Heart left ventricle (tissue), 16 donors: ENCODE measurements at regions not wholly inside any gene's neighbourhood (a gene's known extent, or its start where the extent isn't known, plus 50 kb on each side); places are given as distances from the start of the nearest gene placed in this dataset.

Source experiments
- ATAC-seq, 4 donors: fragments of 200-7000 bp; cut with Tn5 transposase; one replicate each; pipeline ENCODE4 v1.9.1; 2020 to 2022; ENCODE audit warnings: moderate library complexity in 4 of 4, mild to moderate bottlenecking in 3 of 4, moderate number of reproducible peaks in 1 of 4
- DNase-seq, 5 donors: peaks; one replicate each; pipeline ENCODE4 v3.0.0-alpha.2; 2020
- H3K27ac ChIP-seq, 12 donors: fragments of 200-600 bp; sonication (generic) in 4 of 12; one replicate each; pipeline versions ENCODE4 v1.5.0 to v1.8.0; 2016 to 2022; ENCODE audit warnings: mild to moderate bottlenecking in 2 of 12
- H3K27me3 ChIP-seq, 9 donors: fragments of 200-600 bp; sonication (generic) in 2 of 9; one replicate each; pipeline versions ENCODE4 v1.5.1 to v1.8.0; 2016 to 2022; ENCODE audit warnings: mild to moderate bottlenecking in 3 of 9
- H3K36me3 ChIP-seq, 9 donors: fragments of 200-600 bp; sonication (generic) in 2 of 9; one replicate each; pipeline versions ENCODE4 v1.5.0 to v1.8.0; 2018 to 2022; ENCODE audit warnings: mild to moderate bottlenecking in 2 of 9
- H3K4me1 ChIP-seq, 12 donors: fragments of 200-600 bp; sonication (generic) in 4 of 12; one replicate each; pipeline versions ENCODE4 v1.5.0 to v1.8.0; 2016 to 2022; ENCODE audit warnings: mild to moderate bottlenecking in 3 of 12
- H3K4me3 ChIP-seq, 12 donors: fragments of 200-600 bp; sonication (generic) in 4 of 12; one replicate each; pipeline versions ENCODE4 v1.5.0 to v1.8.0; 2017 to 2022; ENCODE audit warnings: mild to moderate bottlenecking in 9 of 12, moderate library complexity in 4 of 12
- H3K9me3 ChIP-seq, 12 donors: fragments of 200-600 bp; sonication (generic) in 4 of 12; one replicate each; pipeline versions ENCODE4 v1.5.0 to v1.8.0; 2016 to 2022; ENCODE audit warnings: mild to moderate bottlenecking in 1 of 12
- POLR2A ChIP-seq, 2 donors: fragments of 450-650 bp; IDR thresholded peaks; one replicate each; pipeline ENCODE4 v1.6.1; 2017; ENCODE audit warnings: antibody characterized with exemption in 2 of 2, mild to moderate bottlenecking in 2 of 2, moderate library complexity in 2 of 2
- WGBS, 4 donors: extraction: QIAGEN DNeasy Blood & Tissue Kit in 2 of 4; methylation state at CpG; one replicate each; pipeline versions ENCODE4 v1.1.5 to v1.1.7; 2013 to 2018; 5-methylcytosine and 5-hydroxymethylcytosine counted together
- intact Hi-C, 10 donors: fragments of 100-400 bp; cut with DNase I; formaldehyde crosslinking; loops; one replicate each; pipeline versions ENCODE4 v1.11.1 to v1.14.2; 2022
- TF ChIP-seq, protein P1 (sequence below), 12 donors: fragments of 200-600 bp; sonication (generic) in 4 of 12; IDR thresholded peaks; one replicate each; pipeline versions ENCODE4 v1.5.0 to v1.8.0; 2018 to 2022; ENCODE audit warnings: antibody characterized with exemption in 12 of 12, mild to moderate bottlenecking in 5 of 12
- donor health status: ischemic (EF 13 %, LVEDD 7.1; RV severe dilation, severe dysfunction).
- donor health status: healthy with polysubstance abuse.
- donor health status: DM: no; HTN: yes; CAD: no.
- donor health status: DM: no; HTN: no; CAD: no.
- donor health status: ischemic (EF 25% LVEDD 6.9; RV normal size, moderate dysfunction).
- donor health status: ischemic (EF 25% LVEDD 5.7; RV mildly dilated, moderate dysfunction).
- donor health status: healthy.
- donor health status: DM: yes; HTN: yes; CAD: no.
- donor health status: ischemic (EF 35%, LVEDD 5.7; RV mildly dilated, moderate dysfunction).
- donor health status: nonischemic (EF 11% LVEDD 7.7; RV severe dilation, severe dysfunction).
- donor health status: DM: yes; HTN: yes; CAD: no.
- donor health status: PGD.
- donor health status: ischemic (EF 29% LVEDD 5.4; RV normal size, mild dysfunction).
- donor health status: nonischemic (EF 23%, LVEDD 6.1; RV moderate dilation, normal function).

DNA sequence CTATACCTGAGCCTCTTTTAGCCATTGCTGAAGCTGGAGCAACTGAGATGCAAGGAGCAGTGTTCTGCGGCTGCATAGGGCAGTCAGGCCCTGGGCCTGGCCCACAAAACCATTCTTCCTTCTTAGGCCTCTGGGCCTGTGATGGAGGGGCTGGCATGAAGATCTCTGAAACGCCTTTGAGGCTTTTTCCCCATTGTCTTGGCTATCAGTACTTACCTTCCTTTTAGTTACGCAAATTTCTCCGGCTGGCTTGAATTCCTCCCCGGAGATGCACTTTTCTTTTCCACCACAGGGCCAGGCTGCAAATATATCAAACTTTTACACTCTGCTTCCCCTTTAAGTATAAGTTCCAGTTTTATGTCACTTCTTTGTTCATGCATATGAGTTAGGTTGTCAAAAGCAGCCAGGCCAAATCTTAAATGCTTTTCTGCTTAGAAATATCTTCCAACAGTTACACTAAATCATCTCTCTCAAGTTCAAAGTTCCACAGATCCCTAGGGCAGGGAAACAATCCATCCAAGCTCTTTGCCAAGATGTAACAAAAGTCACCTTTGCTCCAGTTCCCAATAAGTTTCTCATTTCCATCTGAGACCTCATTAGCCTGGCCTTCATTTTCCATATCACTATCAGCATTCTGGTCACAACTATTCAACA, 194.4 kb upstream of the PCDH7 start:
- no peak overlapping the region for H3K4me3 ChIP-seq
- no peak overlapping the region for H3K27ac ChIP-seq
- no peaks in the 10 kb centered on the region for H3K4me1 ChIP-seq
- H3K9me3 ChIP-seq = peaks cover 0 to 7% (median 0%) of the 10 kb centered on the region in 12 donors
- DNase-seq (no peak), ATAC-seq (no peak)
- H3K27me3 ChIP-seq = no peaks in the 10 kb centered on the region
- no peaks in the 10 kb centered on the region for H3K36me3 ChIP-seq
- no peak for TF ChIP-seq POLR2A (IDR thresholded peaks at IDR 0.05)
- TF ChIP-seq, protein P1, sequence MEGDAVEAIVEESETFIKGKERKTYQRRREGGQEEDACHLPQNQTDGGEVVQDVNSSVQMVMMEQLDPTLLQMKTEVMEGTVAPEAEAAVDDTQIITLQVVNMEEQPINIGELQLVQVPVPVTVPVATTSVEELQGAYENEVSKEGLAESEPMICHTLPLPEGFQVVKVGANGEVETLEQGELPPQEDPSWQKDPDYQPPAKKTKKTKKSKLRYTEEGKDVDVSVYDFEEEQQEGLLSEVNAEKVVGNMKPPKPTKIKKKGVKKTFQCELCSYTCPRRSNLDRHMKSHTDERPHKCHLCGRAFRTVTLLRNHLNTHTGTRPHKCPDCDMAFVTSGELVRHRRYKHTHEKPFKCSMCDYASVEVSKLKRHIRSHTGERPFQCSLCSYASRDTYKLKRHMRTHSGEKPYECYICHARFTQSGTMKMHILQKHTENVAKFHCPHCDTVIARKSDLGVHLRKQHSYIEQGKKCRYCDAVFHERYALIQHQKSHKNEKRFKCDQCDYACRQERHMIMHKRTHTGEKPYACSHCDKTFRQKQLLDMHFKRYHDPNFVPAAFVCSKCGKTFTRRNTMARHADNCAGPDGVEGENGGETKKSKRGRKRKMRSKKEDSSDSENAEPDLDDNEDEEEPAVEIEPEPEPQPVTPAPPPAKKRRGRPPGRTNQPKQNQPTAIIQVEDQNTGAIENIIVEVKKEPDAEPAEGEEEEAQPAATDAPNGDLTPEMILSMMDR (IDR thresholded peaks at IDR 0.05) = no peak
- 79 to 83% (median 82%) methylated on average over 5 of the region's 5 CpGs for WGBS, 4 donors
- intact Hi-C loops = no loop called here

DNA sequence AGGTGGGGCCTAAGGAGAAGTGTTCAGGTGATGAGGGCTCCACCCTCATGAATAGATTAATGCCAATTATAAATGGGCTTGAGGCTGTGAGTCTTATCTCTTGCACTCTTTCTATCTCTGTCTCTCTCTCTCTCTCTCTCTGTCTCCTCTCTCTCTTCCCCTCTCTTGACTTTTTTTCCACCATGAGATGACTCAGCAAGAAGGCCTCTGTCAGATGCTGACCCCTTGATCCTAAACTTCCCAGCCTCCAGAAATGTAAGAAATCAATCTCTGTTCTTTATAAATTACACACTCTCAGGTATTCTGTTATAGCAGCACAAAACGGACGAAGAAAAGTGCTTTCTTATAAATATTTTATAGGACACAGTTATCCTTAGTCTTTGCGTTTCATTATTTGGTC, 184.9 kb upstream of the PCDH7 start:
- H3K27me3 ChIP-seq = no peaks in the 10 kb centered on the region
- 88 to 93% (median 90%) methylated on average over 3 of the region's 3 CpGs for WGBS, 4 donors
- intact Hi-C loops = no loop called here

DNA sequence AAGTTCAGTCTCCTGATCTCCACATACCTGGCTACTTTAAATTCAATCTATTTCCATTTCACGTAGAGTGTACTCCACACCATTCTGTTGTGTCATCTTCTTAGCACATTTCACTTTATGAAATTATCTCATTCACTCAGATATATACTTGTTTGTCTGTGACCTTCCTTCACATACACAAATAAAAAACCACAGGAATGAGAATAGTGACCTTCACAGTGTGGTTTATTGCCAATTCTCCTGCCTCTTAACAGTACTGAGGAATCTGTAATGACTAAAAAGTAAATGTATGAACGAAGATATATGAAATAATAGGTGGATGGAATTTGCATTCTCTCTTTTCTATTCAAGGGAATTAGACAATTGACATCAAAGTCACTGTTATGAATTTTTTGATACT, 183.9 kb upstream of the PCDH7 start:
- H3K36me3 ChIP-seq = no peaks in the 10 kb centered on the region
- 75 to 80% (median 77%) methylated on average over 2 of the region's 2 CpGs for WGBS, 4 donors
- DNase-seq (no peak), ATAC-seq (no peak)
- H3K4me1 ChIP-seq = no peaks in the 10 kb centered on the region
- no peak overlapping the region for H3K27ac ChIP-seq
- TF ChIP-seq, protein P1 (IDR thresholded peaks at IDR 0.05) = no peak
- no peak for TF ChIP-seq POLR2A (IDR thresholded peaks at IDR 0.05)
- intact Hi-C loops = no loop called here
- H3K4me3 ChIP-seq = no peak overlapping the region
- H3K9me3 ChIP-seq = peaks cover 0 to 4% (median 0%) of the 10 kb centered on the region in 12 donors
- H3K27me3 ChIP-seq = no peaks in the 10 kb centered on the region

More for the DNA sequence above, 184.9 kb upstream of the PCDH7 start:
- peaks cover 0 to 4% (median 0%) of the 10 kb centered on the region in 12 donors for H3K9me3 ChIP-seq
- no peaks in the 10 kb centered on the region for H3K36me3 ChIP-seq
- H3K4me1 ChIP-seq = no peaks in the 10 kb centered on the region
- TF ChIP-seq POLR2A (IDR thresholded peaks at IDR 0.05) = no peak
- TF ChIP-seq, protein P1 (IDR thresholded peaks at IDR 0.05) = no peak
- DNase-seq (no peak), ATAC-seq (no peak)
- H3K4me3 ChIP-seq = no peak overlapping the region
- H3K27ac ChIP-seq = no peak overlapping the region

DNA sequence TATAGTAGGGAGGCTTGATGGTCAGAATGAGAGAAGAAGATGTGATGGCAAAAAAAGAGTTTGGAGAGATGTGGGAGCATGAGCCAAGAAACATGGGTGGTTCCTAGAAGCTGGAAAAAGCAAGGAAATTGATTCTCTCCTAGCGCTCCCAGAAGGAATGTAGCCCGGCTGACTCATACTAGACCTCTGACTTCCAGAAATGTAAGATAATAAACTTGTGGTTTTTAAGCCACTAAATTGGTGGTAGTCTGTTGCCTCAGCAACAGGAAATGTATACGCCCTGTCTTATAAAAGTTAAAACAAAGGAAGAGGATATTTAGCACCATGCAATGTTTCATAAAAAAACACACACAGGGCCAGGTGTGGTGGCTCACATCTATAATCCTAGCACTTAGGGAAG, 182.7 kb upstream of the PCDH7 start:
- Histone ChIP-seq H3K4me1 (no peaks in the 10 kb centered on the region), H3K27ac (no peak overlapping the region), H3K4me3 (no peak overlapping the region), H3K27me3 (no peaks in the 10 kb centered on the region), H3K9me3 (peaks cover 0 to 4% (median 0%) of the 10 kb centered on the region in 12 donors), H3K36me3 (no peaks in the 10 kb centered on the region)
- no peak for TF ChIP-seq POLR2A (IDR thresholded peaks at IDR 0.05)
- TF ChIP-seq, protein P1 (IDR thresholded peaks at IDR 0.05) = no peak
- no peak for DNase-seq
- peak in 3 of 4 donors; percentile 42 to 63 (median 57) for ATAC-seq
- WGBS, 4 donors = 43 to 51% (median 46%) methylated on average over 3 of the region's 3 CpGs
- intact Hi-C loops = no loop called here
